ENCODE measurements at regions not wholly inside any gene's neighbourhood (a gene's known extent, or its start where the extent isn't known, plus 50 kb on each side); places are given as distances from the start of the nearest gene placed in this dataset.

- no peaks in the 10 kb centered on the region for H3K23me2 ChIP-seq (ENCODE audit: low read depth, low read length)
- no peak overlapping the region for H3K9ac ChIP-seq (replicated peaks in 1 of 4; ENCODE audit: extremely low read depth in 1 of 4, low read depth in 3 of 4, low read length in 3 of 4)
- no peak overlapping the region for H2BK20ac ChIP-seq (ENCODE audit: low read length)
- no peaks in the 10 kb centered on the region for H3K36me3 ChIP-seq (ENCODE audit: control insufficient read depth in 2 of 4, insufficient read depth in 4 of 4, low read length in 3 of 4)
- TF ChIP-seq NRF1 (IDR thresholded peaks at IDR 0.05; ENCODE audit: low read depth, low read length) (no peak), ATF3 (IDR thresholded peaks at IDR 0.05; ENCODE audit: insufficient read depth, low read depth, low read length) (no peak), SUZ12 (IDR thresholded peaks at IDR 0.05; ENCODE audit: low read length) (no peak), TAF1 (IDR thresholded peaks at IDR 0.05; ENCODE audit: low read depth, low read length) (no peak), JUN (IDR thresholded peaks at IDR 0.05; ENCODE audit: low read depth, low read length) (no peak), CTBP2 (IDR thresholded peaks at IDR 0.05; ENCODE audit: borderline replicate concordance, insufficient read depth, insufficient read length, low read length) (no peak), ASH2L (IDR thresholded peaks at IDR 0.05; ENCODE audit: low read length) (no peak), EGR1 (IDR thresholded peaks at IDR 0.05; ENCODE audit: borderline replicate concordance, low read depth, low read length) (no peak)
- no peak overlapping the region for H3K23ac ChIP-seq (ENCODE audit: insufficient read length)
- H3K79me1 ChIP-seq (ENCODE audit: low read depth, low read length) = no peaks in the 10 kb centered on the region
- H3K18ac ChIP-seq (ENCODE audit: extremely low read depth, low read length) = no peak overlapping the region
- CTCF ChIA-PET (ENCODE audit: partially characterized antibody) = no interaction called here
- H4K5ac ChIP-seq (ENCODE audit: insufficient read length, low read depth, low read length) = no peak overlapping the region
- H3K79me2 ChIP-seq (ENCODE audit: control insufficient read depth in 1 of 2, insufficient read depth in 2 of 2, low read length in 2 of 2) = no peaks in the 10 kb centered on the region
- H3K27ac ChIP-seq (ENCODE audit: low read depth, low read length) = no peak overlapping the region
- H3K4ac ChIP-seq (replicated peaks; ENCODE audit: insufficient read length, low read depth, low read length) = no peak overlapping the region
- FAIRE-seq = no peak
- no peaks in the 10 kb centered on the region for H3K27me3 ChIP-seq (replicated peaks in 1 of 4; ENCODE audit: control insufficient read depth in 3 of 4, extremely low read depth in 1 of 4, insufficient read depth in 3 of 4, low read length in 3 of 4)
- H3K14ac ChIP-seq (ENCODE audit: insufficient read length) = no peak overlapping the region
- H2BK5ac ChIP-seq (ENCODE audit: low read depth, low read length) = no peak overlapping the region
- no peaks in the 10 kb centered on the region for H3K4me1 ChIP-seq (replicated peaks in 1 of 4; ENCODE audit: control insufficient read depth in 3 of 4, insufficient read depth in 4 of 4, low read length in 3 of 4)
- POLR2A ChIA-PET (ENCODE audit: partially characterized antibody) = no interaction called here
- H2BK120ac ChIP-seq (replicated peaks; ENCODE audit: low read depth, low read length) = no peak overlapping the region
- H3K9me3 ChIP-seq (ENCODE audit: insufficient read depth in 2 of 2, low read depth in 1 of 2, low read length in 1 of 2) = peaks cover 0 to 5% of the 10 kb centered on the region in 2 experiments; a peak in 2 of 4 replicates
- no peak overlapping the region for H2AK5ac ChIP-seq (ENCODE audit: low read depth, low read length)
- 0 out of 2 replicates have a peak overlapping the region, but pooled peaks have one; percentile 30 for H2AFZ ChIP-seq (ENCODE audit: low read length)
- no peak overlapping the region for H2BK12ac ChIP-seq (ENCODE audit: low read depth, low read length)
- no peak overlapping the region for H3K4me3 ChIP-seq (ENCODE audit: extremely low read depth in 1 of 4, insufficient read depth in 2 of 4, low read depth in 3 of 4, low read length in 4 of 4)
- H3K56ac ChIP-seq (replicated peaks; ENCODE audit: insufficient read length, low read depth, low read length) = no peak overlapping the region
- no peak overlapping the region for H4K8ac ChIP-seq (ENCODE audit: extremely low read depth, insufficient read depth, low read length)
- H3K4me2 ChIP-seq (ENCODE audit: insufficient read depth in 1 of 2, low read depth in 2 of 2, low read length in 2 of 2) = no peak overlapping the region
- WGBS, 2 experiments (ENCODE audit: extremely low coverage in 1 of 2, insufficient coverage in 1 of 2, insufficient read length in 1 of 2, insufficient replicate concordance in 2 of 2, low coverage in 1 of 2, low lambda C conversion rate in 2 of 2, missing lambda C conversion rate in 1 of 2) = 72% methylated on average over 15 of the region's 15 CpGs; no CpG with 5 or more reads in 1 of the 2 experiments
- no peak overlapping the region for H4K91ac ChIP-seq (replicated peaks; ENCODE audit: insufficient read length, low read length)
- H4K20me1 ChIP-seq (replicated peaks in 1 of 2; ENCODE audit: control insufficient read depth in 1 of 2, insufficient read depth in 2 of 2, low read length in 2 of 2) = no peaks in the 10 kb centered on the region
- no peak for DNase-seq (ENCODE audit: low read depth in 1 of 2, low spot score in 2 of 2)
- H2BK15ac ChIP-seq (ENCODE audit: low read length) = no peak overlapping the region
Measured at GRCh38 chr4:185886832-185887524, 75.0 kb upstream of the SORBS2 start.

Data from H1 (cell line).